PC-3 (cell line): ENCODE measurements at regions not wholly inside any gene's neighbourhood (a gene's known extent, or its start where the extent isn't known, plus 50 kb on each side); places are given as distances from the start of the nearest gene placed in this dataset.

ENCODE experiments used
- ATAC-seq: fragments of 200-7000 bp; cut with Tn5 transposase; 2 replicates; pipeline ENCODE4 v1.9.1; 2020; ENCODE audit warnings: mild to moderate bottlenecking, moderate library complexity
- BruUV-seq: library from RNA; stranded (reverse); fragments of 400-500 nt; replicated peaks from 2 replicates; lab custom pipeline; 2021; lab: Mats Ljungman, UMichigan
- CTCF ChIA-PET: fragments of 300-600 bp; sonication (Branson Sonifier 250); formaldehyde crosslinking; loops from one replicate; lab custom pipeline; 2022; ENCODE audit warnings: antibody characterized with exemption; lab: Charles Lee
- POLR2A ChIA-PET: fragments of 300-600 bp; sonication (Branson Sonifier 250); formaldehyde crosslinking; loops from one replicate; lab custom pipeline; 2022; ENCODE audit warnings: antibody characterized with exemption; ENCODE audit not compliant: unreplicated experiment; lab: Charles Lee
- DNase-seq: peaks from one replicate; pipeline ENCODE4 v3.0.0-alpha.2; 2015
- H2AFZ ChIP-seq: fragments of 300-600 bp; sonication (generic); 2 replicates; pipeline ENCODE4 v1.6.0; 2016; ENCODE audit warnings: antibody characterized with exemption, low read length
- H3F3A ChIP-seq: fragments of 300-600 bp; sonication (generic); one replicate; pipeline ENCODE4 v1.6.0; 2017; ENCODE audit warnings: antibody characterized with exemption, low read length, control low read depth, mild to moderate bottlenecking; ENCODE audit not compliant: unreplicated experiment
- H3K27ac ChIP-seq: fragments of 300-600 bp; sonication (generic); 2 replicates; pipeline ENCODE4 v1.5.1; 2016; ENCODE audit warnings: mild to moderate bottlenecking, low read length
- H3K27me3 ChIP-seq: fragments of 300-600 bp; sonication (generic); 2 replicates; pipeline ENCODE4 v1.6.1; 2016; ENCODE audit warnings: low read length, mixed read lengths
- H3K36me3 ChIP-seq: fragments of 300-600 bp; sonication (generic); 2 replicates; pipeline ENCODE4 v1.6.1; 2016; ENCODE audit warnings: low read depth, mixed run types, low read length, mixed read lengths
- H3K4me1 ChIP-seq: fragments of 300-600 bp; sonication (generic); 2 replicates; pipeline ENCODE4 v1.5.1; 2016; ENCODE audit warnings: low read length; ENCODE audit not compliant: insufficient read depth
- H3K4me2 ChIP-seq: fragments of 300-600 bp; sonication (generic); 2 replicates; pipeline ENCODE4 v1.6.0; 2016; ENCODE audit warnings: low read length
- H3K4me3 ChIP-seq: fragments of 300-600 bp; sonication (generic); 2 replicates; pipeline ENCODE4 v1.5.1; 2016; ENCODE audit warnings: mild to moderate bottlenecking, low read length, mixed read lengths
- H3K79me2 ChIP-seq: fragments of 300-600 bp; sonication (generic); 2 replicates; pipeline ENCODE4 v1.6.1; 2017; ENCODE audit warnings: low read length, mixed read lengths
- H3K9ac ChIP-seq: fragments of 300-600 bp; sonication (generic); 2 replicates; pipeline ENCODE4 v1.6.0; 2016; ENCODE audit warnings: mild to moderate bottlenecking, low read length
- H3K9me2 ChIP-seq: fragments of 300-600 bp; sonication (generic); replicated peaks from 2 replicates; pipeline ENCODE4 v1.6.1; 2016; ENCODE audit warnings: mixed run types, low read length, mixed read lengths
- H3K9me3 ChIP-seq: fragments of 300-600 bp; sonication (generic); 2 replicates; pipeline ENCODE4 v1.6.1; 2016; ENCODE audit warnings: low read length, mixed read lengths
- H4K20me1 ChIP-seq: fragments of 300-600 bp; sonication (generic); 2 replicates; pipeline ENCODE4 v1.6.1; 2016; ENCODE audit warnings: low read length, mixed read lengths
- CTCF ChIP-seq: fragments of 300-600 bp; sonication (generic); conservative IDR thresholded peaks from 2 replicates; pipeline ENCODE4 v1.5.1; 2017; ENCODE audit warnings: antibody characterized with exemption, low read depth, mild to moderate bottlenecking, low read length
- EZH2 ChIP-seq: fragments of 300-600 bp; sonication (generic); IDR thresholded peaks from one replicate; pipeline ENCODE4 v1.6.1; 2017; ENCODE audit warnings: antibody characterized with exemption, mild to moderate bottlenecking, low read length; ENCODE audit not compliant: unreplicated experiment
- EZH2phosphoT487 ChIP-seq: fragments of 300-600 bp; sonication (generic); IDR thresholded peaks from 2 replicates; pipeline ENCODE4 v1.6.1; 2018; ENCODE audit warnings: mild to moderate bottlenecking, antibody characterized with exemption, low read length, borderline replicate concordance
- intact Hi-C: fragments of 100-400 bp; cut with micrococcal nuclease; formaldehyde crosslinking; loops from 2 replicates; pipeline ENCODE4 v1.9.0; 2023

- intact Hi-C loops = no loop called here
- Histone ChIP-seq H3K27me3 (no peaks in the 10 kb centered on the region), H3K4me3 (no peak overlapping the region), H3K79me2 (no peaks in the 10 kb centered on the region), H3K4me1 (peaks cover 3% of the 10 kb centered on the region; the same call in 1 of the 2 replicates), H3K36me3 (no peaks in the 10 kb centered on the region), H3K27ac (no peak overlapping the region), H2AFZ (no peak overlapping the region), H4K20me1 (no peaks in the 10 kb centered on the region), H3F3A (no peaks in the 10 kb centered on the region), H3K9me3 (0 out of 2 replicates have a peak, but pooled peaks cover 9% of the 10 kb centered on the region), H3K9me2 (no peaks in the 10 kb centered on the region), H3K4me2 (no peak overlapping the region), H3K9ac (no peak overlapping the region)
- ChIA-PET CTCF (interaction anchor here (0.7 kb wide), 1 partner anchor 116 kb away, joined by 3 read pairs; no protein-coding TSS in a partner anchor), POLR2A (no interaction called here)
- TF ChIP-seq EZH2 = no peak
- TF ChIP-seq CTCF = no peak
- no peak for TF ChIP-seq EZH2phosphoT487
- no TSS peak for BruUV-seq
- DNase-seq (no peak), ATAC-seq (no peak)
Measured at GRCh38 chr21:27584256-27584655, 617.4 kb upstream of the ADAMTS5 start.

- intact Hi-C loops = no loop called here
- H3K36me3 ChIP-seq = no peaks in the 10 kb centered on the region
- no peak overlapping the region for H3K27ac ChIP-seq
Measured at GRCh38 chr21:27582948-27583430, 616.1 kb upstream of the ADAMTS5 start.

More at GRCh38 chr21:27582948-27583430, 616.1 kb upstream of the ADAMTS5 start:
- no TSS peak for BruUV-seq
- DNase-seq = no peak
- no peaks in the 10 kb centered on the region for H3K9me2 ChIP-seq
- no peak overlapping the region for H2AFZ ChIP-seq
- H4K20me1 ChIP-seq = no peaks in the 10 kb centered on the region
- no peaks in the 10 kb centered on the region for H3F3A ChIP-seq
- no peaks in the 10 kb centered on the region for H3K79me2 ChIP-seq
- 0 out of 2 replicates have a peak, but pooled peaks cover 9% of the 10 kb centered on the region for H3K9me3 ChIP-seq
- H3K4me1 ChIP-seq = peaks cover 3% of the 10 kb centered on the region; the same call in 1 of the 2 replicates
- CTCF ChIA-PET = no interaction called here
- no peak for ATAC-seq
- TF ChIP-seq CTCF (no peak), EZH2 (no peak), EZH2phosphoT487 (no peak)
- H3K9ac ChIP-seq = no peak overlapping the region
- no peak overlapping the region for H3K4me2 ChIP-seq
- POLR2A ChIA-PET = no interaction called here
- no peak overlapping the region for H3K4me3 ChIP-seq
- no peaks in the 10 kb centered on the region for H3K27me3 ChIP-seq
